Activated CD4-positive, alpha-beta T cell treated with anti-CD3 and anti-CD28 coated beads, Interleukin-10, Interleukin-2, amounts not matched to agents 100 ng/mL and 50 ng/mL, durations not matched to agents 16 hours and 8 hours (primary cell): ENCODE measurements at regions not wholly inside any gene's neighbourhood (a gene's known extent, or its start where the extent isn't known, plus 50 kb on each side); places are given as distances from the start of the nearest gene placed in this dataset.

Experiments
- DNase-seq: peaks from one replicate; pipeline ENCODE4 v3.0.0-alpha.2; 2020

DNA sequence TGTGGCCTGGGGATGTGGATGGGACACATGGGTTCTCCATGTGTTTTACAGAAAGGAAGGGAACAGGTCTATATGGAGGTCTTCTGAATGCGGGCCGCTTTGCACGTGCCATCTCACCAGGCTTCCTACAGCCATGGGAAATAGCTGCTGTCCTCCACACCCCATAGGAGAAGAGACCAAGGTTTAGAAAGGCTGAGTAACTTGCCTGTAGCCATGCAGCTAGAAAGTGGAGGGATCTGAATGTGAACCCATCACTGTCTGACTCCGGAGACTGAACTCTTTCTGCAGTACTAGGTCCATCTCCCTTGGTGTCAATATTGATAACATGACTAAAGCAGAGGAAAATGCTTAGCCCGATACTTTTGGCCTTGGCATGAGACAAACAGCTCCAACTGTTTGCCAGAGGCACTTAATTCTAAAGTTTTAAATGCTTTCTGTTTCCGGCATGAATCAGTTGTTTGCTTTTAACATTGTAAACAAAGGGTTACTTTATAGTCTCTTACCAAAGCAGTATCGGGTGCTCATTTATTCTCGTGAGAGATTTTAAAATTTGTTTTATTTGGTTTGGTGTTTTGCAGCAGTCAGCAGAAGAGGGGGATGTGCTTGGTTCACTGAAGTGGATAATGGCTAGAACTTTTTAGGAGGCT lies 64.8 kb upstream of the LOXL4 start:
- DNase-seq: no peak

DNA sequence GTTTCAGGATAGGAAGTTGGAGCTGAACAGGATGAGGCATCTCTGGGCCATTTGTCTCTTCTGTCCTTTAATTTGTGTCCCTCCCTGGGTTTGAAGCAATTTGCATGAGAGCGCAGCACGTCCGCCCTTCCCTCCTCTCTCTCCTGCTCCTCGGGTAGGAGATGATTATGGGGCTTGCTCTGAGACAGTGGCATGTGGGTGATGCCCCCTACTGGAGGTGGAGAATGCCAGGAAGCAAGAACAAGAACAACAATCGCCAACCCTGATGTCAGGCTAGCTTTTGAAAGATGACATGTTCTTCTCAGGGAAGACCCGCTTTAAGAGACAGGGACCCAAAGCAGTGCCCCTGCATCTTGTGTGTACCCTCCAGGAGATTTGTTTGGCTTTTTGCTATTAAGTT lies 63.9 kb upstream of the LOXL4 start:
- DNase-seq: peak; percentile 30

DNA sequence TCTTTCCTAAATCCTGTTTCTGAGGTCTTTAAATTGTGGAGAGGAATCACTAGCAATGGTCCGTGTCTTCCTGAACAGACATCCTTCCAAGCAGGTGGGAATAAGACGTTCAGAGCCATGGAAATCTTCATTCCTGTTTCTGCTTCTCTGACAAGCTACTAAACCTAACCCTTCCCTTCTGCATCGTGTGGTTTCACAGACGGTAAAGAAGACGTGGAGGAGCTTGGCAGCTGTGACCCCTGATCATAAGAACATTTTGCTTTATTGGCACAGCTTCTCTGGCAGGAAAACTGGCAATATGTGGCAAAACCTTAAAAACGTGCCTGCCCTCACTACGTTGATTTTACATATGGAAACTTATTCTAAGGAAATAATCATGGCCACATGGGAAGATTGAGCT lies 63.0 kb upstream of the LOXL4 start:
- DNase-seq: no peak

DNA sequence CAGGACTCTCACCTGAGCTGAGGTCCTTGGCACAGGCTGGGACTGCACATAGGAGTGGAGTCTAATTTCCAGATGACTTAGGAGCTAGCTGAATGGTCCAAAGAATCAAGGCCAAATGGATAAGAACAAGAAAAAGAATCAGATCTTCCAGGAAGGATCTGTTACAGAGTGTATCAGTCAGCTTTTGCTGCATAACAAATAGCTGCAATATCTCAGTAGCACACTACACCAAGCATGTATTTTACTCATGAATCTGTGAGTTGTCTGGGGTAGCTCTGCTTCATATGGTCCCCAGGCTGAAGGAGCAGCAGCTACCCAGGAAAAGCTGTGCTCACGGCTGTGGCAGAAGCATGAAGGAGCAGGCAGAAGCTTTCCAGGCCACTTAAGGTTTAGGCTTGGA lies 60.6 kb upstream of the LOXL4 start:
- no peak for DNase-seq

DNA sequence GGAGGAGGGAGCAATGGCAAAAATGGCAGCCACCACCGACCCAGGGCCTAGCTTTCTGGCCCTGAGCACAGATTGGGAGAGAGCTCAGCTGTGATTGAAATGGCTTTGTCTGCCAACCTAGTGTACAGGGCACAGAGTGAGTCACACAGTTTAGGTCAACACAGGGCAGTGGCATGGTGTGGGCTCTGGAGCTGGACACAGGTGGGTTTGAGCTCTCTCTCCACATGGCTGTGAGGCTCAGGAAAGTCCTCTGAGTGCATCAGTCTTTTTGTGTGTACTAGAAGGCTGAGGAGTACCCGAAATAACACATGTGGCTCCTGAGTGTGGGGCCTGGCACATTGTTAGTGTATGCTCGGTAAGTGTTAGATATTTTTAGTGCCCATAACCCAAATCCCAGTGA lies 60.2 kb upstream of the LOXL4 start:
- no peak for DNase-seq

DNA sequence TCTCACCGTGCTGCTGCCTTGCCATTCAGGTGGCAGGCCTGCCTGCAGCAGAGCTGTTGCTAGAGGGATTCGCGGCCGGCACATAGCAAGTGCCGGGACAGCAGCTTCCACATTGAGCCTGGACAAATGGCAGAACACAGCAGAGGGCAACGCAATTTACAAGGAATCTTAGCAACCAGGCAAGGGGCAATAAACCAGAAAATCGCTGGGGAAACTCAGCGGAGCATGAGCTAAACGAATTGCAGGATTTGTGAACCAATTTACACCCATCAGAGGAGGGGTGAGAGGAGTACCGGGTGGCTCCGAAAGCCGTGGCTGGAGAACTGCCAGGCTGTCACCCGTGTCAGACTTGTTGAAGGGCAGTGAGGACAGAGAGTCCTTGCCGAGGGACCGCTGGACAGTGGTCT lies 58.6 kb upstream of the LOXL4 start:
- no peak for DNase-seq

DNA sequence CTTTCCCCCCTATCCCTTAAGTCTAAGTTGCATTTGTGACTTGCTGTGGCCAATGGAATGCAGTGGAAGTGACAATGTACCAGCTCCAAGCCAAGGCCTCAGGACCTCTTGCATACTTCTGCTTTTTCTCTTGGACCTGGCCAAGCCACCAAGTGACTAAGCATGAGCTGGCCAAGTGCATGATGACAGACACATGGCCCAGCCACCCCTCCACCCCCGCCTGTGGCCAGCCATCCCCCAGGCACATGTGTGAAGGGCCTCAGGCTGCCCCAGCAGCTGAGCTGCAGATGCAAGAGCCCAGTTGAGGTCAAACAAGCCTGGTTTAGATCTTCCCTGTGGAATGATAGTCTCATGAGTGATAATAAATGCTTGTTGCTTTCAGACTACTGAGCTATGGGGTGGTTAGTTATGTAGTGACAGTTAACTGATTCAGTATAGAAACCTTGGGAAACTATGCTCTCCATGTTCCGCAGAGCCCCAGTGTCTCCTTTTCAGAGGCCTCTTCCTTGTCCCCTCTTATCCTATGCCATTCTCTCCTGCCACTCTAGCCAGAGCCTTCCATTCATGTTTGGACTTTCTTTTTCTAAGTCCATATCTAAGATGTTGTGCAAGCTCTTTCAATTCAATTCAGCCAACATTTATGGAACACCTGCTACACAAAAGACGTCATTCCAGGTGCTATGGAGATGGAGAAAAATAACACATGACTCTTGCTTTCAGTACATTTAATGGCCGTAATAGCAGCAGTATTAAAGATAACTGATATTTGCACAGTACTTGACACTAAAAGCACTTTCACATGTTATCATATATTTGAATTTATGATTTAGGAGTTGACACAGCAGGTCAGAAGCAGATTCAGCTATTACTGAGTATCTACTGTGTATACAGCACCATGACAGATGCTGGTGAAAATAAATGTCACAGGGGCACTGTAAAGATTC lies 55.5 kb upstream of the LOXL4 start:
- DNase-seq: no peak

DNA sequence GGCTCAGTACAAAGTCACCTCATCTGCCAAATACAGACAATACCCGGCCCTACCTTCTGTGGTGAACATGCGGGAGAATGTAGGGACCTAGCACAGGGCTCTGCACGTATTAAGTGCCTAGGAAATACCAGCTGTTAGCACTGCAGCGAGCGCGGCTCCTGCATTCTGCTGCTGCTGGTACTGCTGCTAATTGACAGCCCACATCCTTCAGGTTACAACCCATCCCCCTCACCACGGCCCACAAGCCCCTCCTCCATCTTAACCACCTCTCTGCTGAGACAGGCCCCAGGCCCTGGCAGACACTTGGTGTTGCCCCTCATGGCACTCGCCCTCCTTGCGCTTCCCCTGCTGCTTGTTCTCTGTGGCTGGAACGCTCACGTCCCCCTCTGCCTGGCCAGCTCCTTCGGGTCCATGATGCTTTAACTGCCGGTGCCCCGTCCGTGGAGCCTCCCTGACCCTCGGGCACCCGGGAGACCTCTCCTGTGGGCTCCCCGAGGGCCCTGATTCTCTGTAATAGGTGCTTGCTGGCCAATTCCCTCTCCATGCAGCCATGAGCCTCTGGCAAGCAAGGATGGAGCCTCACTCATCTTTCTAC lies 53.3 kb upstream of the LOXL4 start:
- DNase-seq: no peak

DNA sequence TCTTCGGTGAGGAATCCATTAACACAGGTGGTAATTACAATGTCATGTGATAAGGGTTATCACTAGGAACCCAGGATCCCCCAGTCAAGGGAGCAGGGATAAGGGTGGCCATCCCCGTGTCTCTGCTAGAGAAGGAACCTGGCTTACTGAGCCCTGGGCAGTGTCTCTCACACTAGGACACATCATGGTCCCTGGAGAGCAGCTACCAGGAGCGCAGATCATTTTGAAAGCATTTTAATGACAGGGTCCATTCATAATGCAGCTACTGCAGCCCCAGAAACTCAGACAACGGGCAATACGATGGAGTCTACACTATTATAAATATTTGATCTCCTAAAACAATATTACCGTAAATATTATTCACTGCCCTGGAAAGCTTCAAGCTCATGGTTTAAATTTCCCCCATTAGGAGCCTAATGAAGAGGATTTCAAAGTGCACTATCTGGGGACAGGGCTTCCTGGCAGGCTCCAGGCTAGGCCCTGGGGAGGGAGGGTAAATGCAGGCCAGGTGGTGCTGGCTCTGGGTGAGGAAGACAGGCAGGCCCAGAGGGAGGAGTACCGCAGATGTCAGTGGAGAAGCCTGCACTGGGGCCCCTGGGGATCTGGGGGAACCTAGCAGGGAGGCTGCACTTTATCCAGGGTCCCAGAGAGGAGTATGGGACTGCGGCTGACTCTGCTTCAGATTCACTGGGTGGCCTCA lies 52.6 kb upstream of the LOXL4 start:
- DNase-seq: no peak

DNA sequence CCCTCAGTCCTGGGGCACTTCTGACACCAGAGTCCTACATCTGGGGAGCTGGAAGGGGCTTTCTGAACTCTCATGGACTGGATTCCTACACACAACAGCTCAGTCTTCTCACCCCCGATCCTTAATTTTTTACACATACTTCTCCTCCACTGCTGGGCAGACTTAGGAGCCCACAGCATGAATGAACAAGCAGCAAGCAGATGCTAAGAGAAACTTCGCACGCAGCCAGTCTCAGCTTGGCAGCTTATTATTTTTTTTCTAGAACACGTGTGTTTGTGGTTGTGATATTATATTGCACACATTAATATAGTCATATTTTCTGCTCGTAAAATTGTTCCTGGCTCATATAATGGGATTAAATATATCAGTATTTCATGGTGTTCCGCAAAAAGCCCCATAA lies 50.9 kb upstream of the LOXL4 start:
- no peak for DNase-seq
